ENCODE measurements at regions not wholly inside any gene's neighbourhood (a gene's known extent, or its start where the extent isn't known, plus 50 kb on each side); places are given as distances from the start of the nearest gene placed in this dataset.

DNA sequence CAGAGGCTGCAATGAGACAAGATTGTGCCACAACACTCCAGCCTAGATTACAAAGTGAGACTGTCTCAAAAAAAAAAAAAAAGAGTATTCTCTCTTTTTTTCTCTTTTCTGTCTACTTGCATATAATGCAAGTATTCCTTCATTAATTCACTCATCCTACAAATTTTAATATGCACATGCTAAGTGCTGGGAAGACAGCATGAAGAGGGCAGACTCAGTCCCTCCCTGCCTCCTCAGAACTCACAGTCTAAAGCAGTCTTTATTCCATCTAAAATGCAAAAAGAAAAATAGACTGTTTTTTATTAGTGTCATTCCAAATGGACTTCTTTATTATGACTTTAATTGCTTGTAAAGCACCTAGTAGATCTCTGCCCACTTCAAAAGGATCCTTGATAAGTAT is 85.6 kb downstream of the NKX6-1 start:
- DNase-seq (ENCODE audit: low read depth, low spot score): no peak
- Histone ChIP-seq H3K36me3 (ENCODE audit: control insufficient read depth in 2 of 2, extremely low read depth in 1 of 2, insufficient read depth in 2 of 2, low read length in 2 of 2) (no peaks in the 10 kb centered on the region), H4K20me1 (replicated peaks; ENCODE audit: control insufficient read depth, extremely low read depth, insufficient read depth, low read length) (no peaks in the 10 kb centered on the region), H3K9me3 (replicated peaks; ENCODE audit: control insufficient read depth, insufficient read depth, low read length) (no peaks in the 10 kb centered on the region), H2AFZ (ENCODE audit: low read depth, low read length) (no peak overlapping the region), H3K4me3 (replicated peaks in 1 of 3; ENCODE audit: insufficient read depth in 1 of 3, low read depth in 1 of 3, low read length in 3 of 3) (no peak overlapping the region), H3K9ac (replicated peaks; ENCODE audit: extremely low read depth, insufficient read depth, low read length) (no peak overlapping the region), H3K27ac (ENCODE audit: insufficient read depth, low read depth, low read length) (no peak overlapping the region), H3K9me1 (replicated peaks; ENCODE audit: control insufficient read depth, extremely low read depth, insufficient read depth, low read length) (no peaks in the 10 kb centered on the region), H3K79me2 (ENCODE audit: control insufficient read depth, insufficient read depth, low read length) (no peaks in the 10 kb centered on the region), H3K4me1 (ENCODE audit: control insufficient read depth, extremely low read depth, insufficient read depth, low read length) (no peaks in the 10 kb centered on the region), H3K27me3 (ENCODE audit: control insufficient read depth in 2 of 2, insufficient read depth in 2 of 2, low read length in 2 of 2) (no peaks in the 10 kb centered on the region), H3K4me2 (ENCODE audit: insufficient read depth, low read length) (no peak overlapping the region)
- CTCF ChIA-PET: no interaction called here
- no TSS peak for BruUV-seq (replicated peaks)
- no peak for FAIRE-seq
- dilution Hi-C loops (cut with MboI; ENCODE audit: extremely low pct_ligation_motif_present, low sequenced_read_pairs): no loop called here
- POLR2A ChIA-PET: no interaction called here
- intact Hi-C loops (cut with micrococcal nuclease): no loop called here
- TF ChIP-seq POLR2AphosphoS5 (IDR thresholded peaks at IDR 0.05; ENCODE audit: insufficient read depth, low read depth, low read length) (no peak), POLR2A (IDR thresholded peaks at IDR 0.05; ENCODE audit: low read depth, low read length) (no peak), FOS (IDR thresholded peaks at IDR 0.05; ENCODE audit: borderline replicate concordance, insufficient read depth, low read length) (no peak), GATA2 (IDR thresholded peaks at IDR 0.05; ENCODE audit: insufficient read depth, insufficient read length, low read depth, low read length) (no peak), MYC (IDR thresholded peaks at IDR 0.05; ENCODE audit: low read depth, low read length) (no peak)
- TF ChIP-seq, protein P1, sequence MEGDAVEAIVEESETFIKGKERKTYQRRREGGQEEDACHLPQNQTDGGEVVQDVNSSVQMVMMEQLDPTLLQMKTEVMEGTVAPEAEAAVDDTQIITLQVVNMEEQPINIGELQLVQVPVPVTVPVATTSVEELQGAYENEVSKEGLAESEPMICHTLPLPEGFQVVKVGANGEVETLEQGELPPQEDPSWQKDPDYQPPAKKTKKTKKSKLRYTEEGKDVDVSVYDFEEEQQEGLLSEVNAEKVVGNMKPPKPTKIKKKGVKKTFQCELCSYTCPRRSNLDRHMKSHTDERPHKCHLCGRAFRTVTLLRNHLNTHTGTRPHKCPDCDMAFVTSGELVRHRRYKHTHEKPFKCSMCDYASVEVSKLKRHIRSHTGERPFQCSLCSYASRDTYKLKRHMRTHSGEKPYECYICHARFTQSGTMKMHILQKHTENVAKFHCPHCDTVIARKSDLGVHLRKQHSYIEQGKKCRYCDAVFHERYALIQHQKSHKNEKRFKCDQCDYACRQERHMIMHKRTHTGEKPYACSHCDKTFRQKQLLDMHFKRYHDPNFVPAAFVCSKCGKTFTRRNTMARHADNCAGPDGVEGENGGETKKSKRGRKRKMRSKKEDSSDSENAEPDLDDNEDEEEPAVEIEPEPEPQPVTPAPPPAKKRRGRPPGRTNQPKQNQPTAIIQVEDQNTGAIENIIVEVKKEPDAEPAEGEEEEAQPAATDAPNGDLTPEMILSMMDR (IDR thresholded peaks at IDR 0.05; ENCODE audit: extremely low read depth in 1 of 2, insufficient read depth in 1 of 2, low read depth in 1 of 2, low read length in 2 of 2): no peak
- TF ChIP-seq, protein P2, sequence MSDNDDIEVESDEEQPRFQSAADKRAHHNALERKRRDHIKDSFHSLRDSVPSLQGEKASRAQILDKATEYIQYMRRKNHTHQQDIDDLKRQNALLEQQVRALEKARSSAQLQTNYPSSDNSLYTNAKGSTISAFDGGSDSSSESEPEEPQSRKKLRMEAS (IDR thresholded peaks at IDR 0.05; ENCODE audit: insufficient read depth, insufficient read length): no peak

GRCh38 chr4:84412062-84412461 is 87.0 kb downstream of the NKX6-1 start:
- Histone ChIP-seq H3K4me2 (ENCODE audit: insufficient read depth, low read length) (no peak overlapping the region), H3K9ac (replicated peaks; ENCODE audit: extremely low read depth, insufficient read depth, low read length) (no peak overlapping the region), H3K4me1 (ENCODE audit: control insufficient read depth, extremely low read depth, insufficient read depth, low read length) (no peaks in the 10 kb centered on the region), H3K27me3 (ENCODE audit: control insufficient read depth in 2 of 2, insufficient read depth in 2 of 2, low read length in 2 of 2) (no peaks in the 10 kb centered on the region), H3K9me3 (replicated peaks; ENCODE audit: control insufficient read depth, insufficient read depth, low read length) (no peaks in the 10 kb centered on the region), H3K4me3 (replicated peaks in 1 of 3; ENCODE audit: insufficient read depth in 1 of 3, low read depth in 1 of 3, low read length in 3 of 3) (no peak overlapping the region), H2AFZ (ENCODE audit: low read depth, low read length) (no peak overlapping the region), H3K79me2 (ENCODE audit: control insufficient read depth, insufficient read depth, low read length) (no peaks in the 10 kb centered on the region), H3K27ac (ENCODE audit: insufficient read depth, low read depth, low read length) (no peak overlapping the region), H3K36me3 (ENCODE audit: control insufficient read depth in 2 of 2, extremely low read depth in 1 of 2, insufficient read depth in 2 of 2, low read length in 2 of 2) (no peaks in the 10 kb centered on the region), H3K9me1 (replicated peaks; ENCODE audit: control insufficient read depth, extremely low read depth, insufficient read depth, low read length) (no peaks in the 10 kb centered on the region), H4K20me1 (replicated peaks; ENCODE audit: control insufficient read depth, extremely low read depth, insufficient read depth, low read length) (no peaks in the 10 kb centered on the region)
- CTCF ChIA-PET: no interaction called here
- BruUV-seq (replicated peaks): no TSS peak
- TF ChIP-seq MYC (IDR thresholded peaks at IDR 0.05; ENCODE audit: low read depth, low read length) (no peak), EZH2 (IDR thresholded peaks at IDR 0.05; ENCODE audit: borderline replicate concordance, low read depth, low read length, severe bottlenecking) (no peak), POLR2A (IDR thresholded peaks at IDR 0.05; ENCODE audit: low read depth, low read length) (no peak), POLR2AphosphoS5 (IDR thresholded peaks at IDR 0.05; ENCODE audit: insufficient read depth, low read depth, low read length) (no peak), FOS (IDR thresholded peaks at IDR 0.05; ENCODE audit: borderline replicate concordance, insufficient read depth, low read length) (no peak), JUN (IDR thresholded peaks at IDR 0.05; ENCODE audit: borderline replicate concordance, insufficient read depth, insufficient read length, low read depth) (no peak), GATA2 (IDR thresholded peaks at IDR 0.05; ENCODE audit: insufficient read depth, insufficient read length, low read depth, low read length) (no peak)
- TF ChIP-seq, protein P1 (IDR thresholded peaks at IDR 0.05; ENCODE audit: extremely low read depth in 1 of 2, insufficient read depth in 1 of 2, low read depth in 1 of 2, low read length in 2 of 2): no peak
- TF ChIP-seq, protein P2 (IDR thresholded peaks at IDR 0.05; ENCODE audit: insufficient read depth, insufficient read length): no peak
- DNase-seq (ENCODE audit: low read depth, low spot score) (no peak), FAIRE-seq (no peak)
- intact Hi-C loops (cut with micrococcal nuclease): no loop called here
- POLR2A ChIA-PET: no interaction called here
- dilution Hi-C loops (cut with MboI; ENCODE audit: extremely low pct_ligation_motif_present, low sequenced_read_pairs): no loop called here
